CD4-positive, alpha-beta T cell treated with Interleukin-1 beta for 1 hour (primary cell): ENCODE measurements at regions not wholly inside any gene's neighbourhood (a gene's known extent, or its start where the extent isn't known, plus 50 kb on each side); places are given as distances from the start of the nearest gene placed in this dataset.

ENCODE experiments used
- DNase-seq, 2 donors: peaks; one replicate each; pipeline ENCODE4 v3.0.0-alpha.2; 2020 to 2022

GRCh38 chr10:108147346-108147745 is 982.8 kb upstream of the SORCS1 start:
- no peak for DNase-seq

- no peak for DNase-seq
Measured at GRCh38 chr10:108141064-108141463, 976.6 kb upstream of the SORCS1 start.

- no peak for DNase-seq
Measured at GRCh38 chr10:108132303-108132702, 967.8 kb upstream of the SORCS1 start.

DNA sequence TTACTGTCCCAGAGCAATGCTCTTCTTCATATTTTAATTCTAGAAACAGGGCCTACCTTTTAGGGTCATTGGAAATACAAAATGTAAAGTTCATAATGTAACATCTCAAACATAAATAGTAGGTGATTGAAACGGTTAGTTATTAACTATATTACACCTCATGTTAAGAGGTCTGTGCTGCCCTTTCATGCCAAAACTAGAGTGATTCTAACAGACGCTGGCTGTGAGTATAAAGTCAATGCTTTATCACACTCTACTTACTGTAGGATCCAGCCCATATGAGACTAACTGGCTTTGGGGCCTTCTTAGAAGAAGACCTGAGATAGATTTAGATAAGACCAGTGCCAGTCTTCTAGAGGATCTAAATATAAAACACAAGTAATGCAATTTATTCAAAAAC is 966.1 kb upstream of the SORCS1 start:
- no peak for DNase-seq

- DNase-seq: no peak
Measured at GRCh38 chr10:108112218-108112617, 947.7 kb upstream of the SORCS1 start.

DNA sequence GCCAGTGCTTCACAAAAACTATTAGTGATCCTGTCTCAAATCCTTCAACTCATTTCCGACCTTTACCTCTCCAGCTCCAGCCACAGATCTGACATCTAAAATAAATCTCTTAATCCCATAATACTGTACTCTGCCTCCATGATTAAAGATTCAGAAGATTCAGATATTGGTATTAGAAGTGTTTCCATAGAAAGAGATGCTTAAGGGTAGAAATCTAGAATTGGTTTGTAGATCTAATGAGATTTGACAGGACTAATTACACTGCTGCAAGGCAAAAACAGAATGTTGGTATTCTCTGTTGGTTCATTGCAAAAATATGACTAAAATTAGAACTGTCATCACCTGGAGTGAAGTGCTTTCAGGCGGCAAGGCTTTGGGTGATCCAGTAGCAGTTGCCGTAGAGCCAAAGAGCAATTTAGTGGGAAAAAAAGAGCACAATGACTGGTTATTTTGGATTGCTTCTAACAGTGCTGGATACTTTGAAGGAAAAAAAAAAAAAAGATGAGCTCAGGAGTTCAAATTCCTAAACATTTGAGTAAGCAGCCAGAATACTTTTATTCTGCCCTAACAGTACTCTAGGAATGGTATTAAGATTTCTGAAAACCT is 940.1 kb upstream of the SORCS1 start:
- no peak for DNase-seq

DNA sequence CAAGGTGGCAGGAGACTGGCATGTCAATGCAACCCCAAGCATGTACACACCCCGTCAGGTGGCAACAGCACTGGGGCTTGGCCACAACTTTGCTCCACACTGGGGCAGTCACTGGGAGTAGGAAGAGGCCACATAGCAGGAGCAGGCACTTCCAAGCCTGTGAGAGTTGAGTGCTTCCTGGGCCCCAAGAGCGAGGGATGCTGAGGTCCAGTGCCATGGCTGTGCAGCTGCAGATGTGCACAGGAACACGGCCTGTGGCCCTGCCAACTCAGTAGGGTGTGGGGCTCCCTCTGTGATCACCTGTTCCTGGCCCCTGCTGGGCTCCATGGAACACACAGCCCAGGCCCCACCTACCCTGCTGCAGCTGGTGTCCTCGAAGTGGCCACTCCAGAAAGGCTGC is 932.8 kb upstream of the SORCS1 start:
- no peak for DNase-seq

DNA sequence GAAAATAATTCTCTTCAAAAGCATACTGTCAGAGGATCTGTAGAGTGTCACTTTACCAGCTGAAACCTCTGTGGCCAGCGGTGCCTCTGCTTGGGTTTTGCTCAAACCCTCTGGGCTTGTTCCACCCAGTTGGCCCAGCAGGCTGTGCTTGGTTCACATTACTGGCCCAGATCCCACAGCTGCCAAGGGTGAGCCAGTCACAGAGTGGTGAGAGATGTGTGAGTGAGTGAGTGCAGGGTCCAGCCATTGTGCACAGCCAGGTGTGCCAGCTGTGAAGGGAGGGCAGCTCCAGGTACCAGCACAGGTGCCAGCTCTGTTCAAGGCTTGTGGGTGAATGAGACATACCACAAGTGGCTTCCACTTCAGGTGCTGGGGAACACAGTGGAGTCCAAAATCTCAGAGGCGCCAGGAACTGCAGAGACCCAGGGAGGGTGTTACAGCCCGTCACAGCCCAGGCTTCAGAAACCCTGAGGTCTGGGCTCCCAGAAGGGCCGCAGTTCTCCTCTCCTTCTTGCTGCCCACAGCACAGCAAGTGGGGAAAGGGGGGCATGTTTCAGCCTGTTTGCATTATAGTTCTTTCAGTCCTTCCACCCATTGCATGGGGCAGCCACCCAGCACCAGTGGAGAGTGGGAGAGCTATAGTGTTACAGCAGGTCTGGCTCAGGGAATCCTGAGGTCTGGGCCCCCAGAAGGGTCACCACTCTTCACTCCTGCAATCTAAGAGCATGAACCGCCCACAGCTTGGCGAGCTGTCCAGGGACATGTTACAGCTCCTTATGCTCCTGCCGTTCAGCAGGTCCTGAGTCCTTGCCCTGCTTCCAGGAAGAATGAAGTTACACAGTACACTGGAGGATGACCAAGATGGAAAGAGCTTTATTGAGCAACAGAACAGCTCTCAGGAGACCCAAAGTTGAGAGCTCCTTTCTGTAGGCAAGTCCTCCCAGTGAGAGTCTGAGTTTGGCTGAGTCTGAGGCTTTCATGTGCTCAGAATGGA is 931.7 kb upstream of the SORCS1 start:
- no peak for DNase-seq

DNA sequence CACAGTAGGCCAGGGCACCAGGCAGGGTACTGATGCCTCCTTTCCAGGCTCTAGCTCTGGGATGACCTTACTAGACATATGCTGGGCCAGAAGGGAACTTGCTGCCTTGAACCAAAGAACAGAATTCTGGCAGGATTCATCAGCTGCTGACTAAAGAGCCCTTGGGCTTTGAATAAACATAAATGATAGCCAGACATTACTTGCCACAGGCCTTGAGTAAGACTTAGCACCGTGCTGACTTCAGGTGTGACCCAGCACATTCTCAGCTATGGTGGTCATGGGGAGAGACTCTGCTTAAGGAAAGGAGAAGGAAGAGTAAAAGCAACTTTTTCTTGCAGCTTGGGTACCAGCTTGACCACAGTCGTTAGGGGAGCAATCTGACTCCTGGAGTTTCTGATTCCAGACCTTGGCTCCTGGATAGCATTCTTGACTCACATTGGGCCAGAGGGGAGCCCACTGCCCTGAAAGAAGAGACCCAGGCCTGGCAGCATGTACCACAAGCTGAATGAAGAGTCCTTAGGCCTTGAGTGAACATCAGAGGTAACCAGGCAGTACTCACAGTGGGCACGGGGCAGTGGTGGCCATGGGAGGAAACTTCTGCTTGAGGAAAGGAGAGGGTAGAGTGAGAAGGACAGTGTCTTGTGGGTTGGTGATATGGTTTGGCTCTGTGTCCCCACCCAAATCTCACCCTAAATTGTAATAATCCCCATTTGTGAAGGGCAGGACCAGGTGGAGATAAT is 926.1 kb upstream of the SORCS1 start:
- DNase-seq: no peak

- no peak for DNase-seq
Measured at GRCh38 chr10:108086502-108086901, 922.0 kb upstream of the SORCS1 start.

DNA sequence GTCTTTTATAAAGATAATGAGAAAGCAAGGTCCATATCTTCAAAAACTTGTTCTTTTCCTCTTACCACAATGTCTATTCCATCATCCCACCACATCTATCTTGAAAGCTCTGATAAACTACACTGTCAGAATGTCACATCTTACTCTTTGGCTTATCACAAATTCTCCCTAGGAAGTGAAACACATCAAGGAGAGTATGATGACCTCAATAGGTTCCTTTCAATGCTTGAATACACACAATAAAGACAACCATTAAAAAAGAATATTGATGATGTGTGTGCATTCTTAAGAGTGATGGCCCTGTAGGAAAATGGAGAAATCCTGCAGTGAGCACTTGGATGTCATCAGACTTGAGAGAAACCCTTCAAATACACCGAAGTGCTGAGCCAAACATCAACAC is 918.1 kb upstream of the SORCS1 start:
- DNase-seq: no peak

GRCh38 chr10:108078263-108078662 is 913.8 kb upstream of the SORCS1 start:
- no peak for DNase-seq

GRCh38 chr10:108072466-108072865 is 908.0 kb upstream of the SORCS1 start:
- no peak for DNase-seq

DNA sequence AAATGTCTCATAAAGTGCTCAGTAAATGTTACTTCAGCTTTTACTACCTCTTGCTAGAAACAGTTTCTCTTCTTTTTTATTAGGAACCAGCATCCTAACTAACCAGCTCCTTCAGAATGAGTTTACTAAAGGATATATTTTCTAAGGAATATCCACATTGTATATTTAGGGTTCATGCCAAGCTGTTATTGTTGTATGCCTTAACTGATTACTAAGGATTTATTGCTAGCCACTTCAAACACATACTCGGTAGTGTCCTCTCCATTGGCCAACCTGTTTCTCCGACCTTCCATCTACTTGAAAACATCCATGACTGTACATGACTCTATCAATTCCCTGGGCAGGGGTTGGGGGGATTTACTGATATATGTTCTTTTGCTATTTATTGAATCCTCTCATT is 906.3 kb upstream of the SORCS1 start:
- no peak for DNase-seq

- DNase-seq: no peak
Measured at GRCh38 chr10:108069096-108069495, 904.6 kb upstream of the SORCS1 start.

DNA sequence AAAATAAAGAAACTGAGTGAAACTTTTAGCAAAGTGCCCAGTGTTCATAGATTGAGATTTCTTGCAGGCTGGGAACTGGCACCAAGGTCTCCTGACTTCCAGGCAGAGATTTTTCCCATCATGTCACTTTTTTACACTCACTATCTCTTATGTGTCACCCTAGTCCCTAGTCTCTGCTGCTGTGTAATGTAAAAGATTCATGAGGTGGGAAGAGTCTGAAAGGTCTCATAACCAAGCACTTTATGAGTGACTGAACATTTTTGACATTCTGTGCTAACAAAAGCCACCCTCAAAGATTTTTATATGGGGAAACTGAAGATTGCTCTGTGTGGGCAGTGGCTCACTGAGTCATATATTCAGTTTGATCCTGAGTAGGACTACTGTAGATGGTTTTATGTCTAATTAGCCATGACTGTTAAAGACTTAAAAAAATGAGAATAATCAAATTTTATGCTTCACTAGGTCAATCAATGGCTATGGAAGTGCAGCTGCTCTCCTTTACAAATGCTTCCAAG is 900.3 kb upstream of the SORCS1 start:
- no peak for DNase-seq

- DNase-seq: no peak
Measured at GRCh38 chr10:108060246-108060645, 895.7 kb upstream of the SORCS1 start.

- DNase-seq: no peak
Measured at GRCh38 chr10:108055506-108055905, 891.0 kb upstream of the SORCS1 start.

DNA sequence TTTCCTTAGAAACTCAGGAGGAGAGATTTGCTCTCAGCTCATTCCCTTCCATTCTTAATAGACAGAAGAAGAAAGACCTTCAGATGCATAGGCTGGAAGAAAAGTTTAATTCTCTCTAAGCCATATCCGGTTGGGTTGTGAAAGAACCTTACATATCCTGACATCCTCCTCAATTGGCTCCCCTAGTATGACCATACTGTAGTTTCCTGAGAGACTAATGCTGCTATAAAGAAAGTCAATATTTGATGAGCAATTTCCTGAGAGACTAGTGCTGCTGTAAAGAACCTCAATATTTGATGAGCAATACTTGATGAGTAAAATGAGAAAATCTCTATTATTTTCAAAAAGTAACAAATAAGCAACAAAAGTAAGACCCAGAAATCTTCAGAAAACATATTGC is 888.5 kb upstream of the SORCS1 start:
- no peak for DNase-seq

DNA sequence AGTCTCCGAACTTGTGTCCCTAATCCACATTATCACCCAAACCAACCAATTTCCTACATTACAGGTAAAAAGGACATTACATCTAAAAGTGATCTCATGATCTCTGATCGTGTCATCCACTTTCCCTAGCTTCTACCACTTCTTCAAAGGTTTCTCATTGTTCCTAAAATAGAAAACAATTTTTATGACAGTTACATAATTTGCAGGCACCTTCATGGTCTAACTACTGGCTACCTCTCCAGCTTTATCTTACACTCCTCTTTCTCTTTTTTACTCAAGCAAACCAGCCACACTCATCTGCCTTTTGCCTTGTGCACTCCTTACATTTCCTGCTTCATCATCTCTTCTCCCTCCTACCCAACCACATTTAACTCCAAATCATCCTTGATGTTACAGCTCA is 886.7 kb upstream of the SORCS1 start:
- no peak for DNase-seq

DNA sequence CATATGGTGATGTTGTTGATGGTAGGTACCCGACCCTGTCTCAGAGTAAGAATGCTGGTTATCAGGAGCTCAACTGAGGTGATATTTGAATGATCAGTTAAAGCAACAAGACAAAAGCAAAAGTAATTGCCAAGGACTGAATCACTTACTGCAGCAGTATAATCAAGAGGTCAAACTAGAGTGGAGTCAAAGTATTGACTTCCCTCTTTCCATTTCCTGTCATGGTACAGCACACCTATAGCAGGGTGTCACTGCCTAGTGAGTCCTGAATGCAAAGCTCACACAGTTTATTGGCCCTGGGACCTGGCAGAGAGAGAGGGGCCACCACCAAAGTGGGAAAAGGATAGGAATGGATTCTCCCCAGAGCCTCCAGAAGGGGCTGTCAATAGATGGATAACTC is 886.1 kb upstream of the SORCS1 start:
- DNase-seq: no peak

DNA sequence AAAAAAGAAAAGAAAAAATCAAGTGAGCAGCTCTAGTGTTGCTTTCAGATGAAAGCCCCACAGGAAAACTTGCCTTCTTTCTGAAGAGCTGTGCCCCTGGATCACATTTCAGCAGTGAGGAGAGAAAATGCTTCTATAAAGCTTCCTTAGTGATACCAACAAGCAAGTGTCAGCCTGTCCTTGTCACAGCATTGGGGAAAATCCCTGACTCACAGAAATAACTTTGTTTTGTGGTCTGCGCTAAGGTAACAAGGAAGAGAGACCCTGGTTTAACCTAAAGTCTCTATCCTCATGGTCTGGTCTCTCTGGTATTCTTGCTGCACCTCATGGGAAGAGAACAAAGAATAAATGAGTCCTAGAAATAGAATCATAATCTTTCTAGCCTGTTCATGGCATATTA is 885.2 kb upstream of the SORCS1 start:
- no peak for DNase-seq

DNA sequence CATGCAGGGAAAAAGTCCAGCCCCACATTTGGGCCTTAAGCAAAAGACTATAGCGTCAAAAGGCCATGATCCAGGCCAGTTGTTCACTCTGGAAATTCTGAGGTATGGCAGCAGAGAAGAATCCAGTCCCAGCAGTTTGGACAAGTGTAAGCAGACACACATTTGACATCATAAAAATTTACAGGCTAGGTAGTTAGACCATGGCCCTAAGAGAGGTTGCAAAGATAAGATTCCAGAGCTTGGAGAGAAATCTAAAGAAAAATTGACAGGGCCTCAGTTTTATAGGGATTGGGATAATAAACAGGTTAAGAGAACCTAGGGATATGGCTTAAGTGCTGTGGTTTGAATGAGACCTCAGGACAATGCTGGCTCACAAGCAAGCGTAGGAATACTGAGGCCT is 884.4 kb upstream of the SORCS1 start:
- DNase-seq: no peak
